Trophoblast cell (in vitro differentiated cells and primary cell): ENCODE measurements at regions not wholly inside any gene's neighbourhood (a gene's known extent, or its start where the extent isn't known, plus 50 kb on each side); places are given as distances from the start of the nearest gene placed in this dataset.

Source experiments
- DNase-seq, 2 donors: peaks; one replicate each; pipeline ENCODE4 v3.0.0-alpha.2; 2016
- H2AFZ ChIP-seq: 2 replicates; pipeline ENCODE4 v1.6.1; 2013; ENCODE audit warnings: low read length, moderate library complexity, mild to moderate bottlenecking; ENCODE audit not compliant: insufficient read depth, poor library complexity
- H2AK5ac ChIP-seq: 2 replicates; pipeline ENCODE4 v1.6.1; 2013; ENCODE audit warnings: mild to moderate bottlenecking, low read length
- H2BK120ac ChIP-seq: 2 replicates; pipeline ENCODE4 v1.6.1; 2013; ENCODE audit warnings: low read length, mild to moderate bottlenecking, moderate library complexity; ENCODE audit not compliant: insufficient read depth, poor library complexity
- H2BK12ac ChIP-seq: 2 replicates; pipeline ENCODE4 v1.6.1; 2013; ENCODE audit warnings: mild to moderate bottlenecking, low read length, moderate library complexity
- H2BK5ac ChIP-seq: 2 replicates; pipeline ENCODE4 v1.6.1; 2013; ENCODE audit warnings: low read length, low read depth, moderate library complexity, mild to moderate bottlenecking; ENCODE audit not compliant: poor library complexity
- H3K14ac ChIP-seq: 2 replicates; pipeline ENCODE4 v1.6.1; 2013; ENCODE audit warnings: mild to moderate bottlenecking, low read length
- H3K18ac ChIP-seq: 2 replicates; pipeline ENCODE4 v1.6.1; 2013; ENCODE audit warnings: mild to moderate bottlenecking, low read length
- H3K23ac ChIP-seq: 2 replicates; pipeline ENCODE4 v1.6.1; 2013; ENCODE audit warnings: low read length
- H3K27ac ChIP-seq: 2 replicates; pipeline ENCODE4 v1.5.1; 2013; ENCODE audit warnings: low read depth, mild to moderate bottlenecking, inconsistent platforms, low read length, moderate library complexity
- H3K27me3 ChIP-seq: 2 replicates; pipeline ENCODE4 v1.6.1; 2013; ENCODE audit warnings: inconsistent platforms, mild to moderate bottlenecking, low read length, moderate library complexity; ENCODE audit not compliant: insufficient read depth
- H3K36me3 ChIP-seq, 2 experiments: 1 replicate in 1 of 2; 2 replicates in 1 of 2; pipeline ENCODE4 v1.6.1; 2013; ENCODE audit warnings: low read length in 2 of 2, mild to moderate bottlenecking in 2 of 2, moderate library complexity in 1 of 2; ENCODE audit not compliant: insufficient read depth in 2 of 2, control insufficient read depth in 1 of 2
- H3K4ac ChIP-seq: 2 replicates; pipeline ENCODE4 v1.6.1; 2013; ENCODE audit warnings: low read depth, mild to moderate bottlenecking, low read length, moderate library complexity
- H3K4me1 ChIP-seq, 2 experiments: 1 replicate in 1 of 2; 2 replicates in 1 of 2; pipeline ENCODE4 v1.6.1; 2013; ENCODE audit warnings: low read length in 2 of 2, mild to moderate bottlenecking in 2 of 2, moderate library complexity in 1 of 2; ENCODE audit not compliant: insufficient read depth in 2 of 2, control insufficient read depth in 1 of 2
- H3K4me2 ChIP-seq: 2 replicates; pipeline ENCODE4 v1.6.1; 2013; ENCODE audit warnings: inconsistent platforms, mild to moderate bottlenecking, low read length, moderate library complexity
- H3K4me3 ChIP-seq: 2 replicates; pipeline ENCODE4 v1.5.1; 2013; ENCODE audit warnings: mild to moderate bottlenecking, low read depth, low read length, inconsistent platforms
- H3K79me1 ChIP-seq: one replicate; pipeline ENCODE4 v1.6.1; 2013; ENCODE audit warnings: low read length
- H3K79me2 ChIP-seq: 2 replicates; pipeline ENCODE4 v1.6.1; 2013; ENCODE audit warnings: low read length, mild to moderate bottlenecking; ENCODE audit not compliant: control insufficient read depth, insufficient read depth, poor library complexity
- H3K9ac ChIP-seq: 2 replicates; pipeline ENCODE4 v1.6.1; 2013; ENCODE audit warnings: mild to moderate bottlenecking, low read length
- H3K9me3 ChIP-seq: 2 replicates; pipeline ENCODE4 v1.6.1; 2013; ENCODE audit warnings: low read depth, mild to moderate bottlenecking, control low read depth, inconsistent platforms, low read length; ENCODE audit not compliant: insufficient read depth
- H4K12ac ChIP-seq: 2 replicates; pipeline ENCODE4 v1.6.1; 2013; ENCODE audit warnings: low read depth, mild to moderate bottlenecking, low read length, moderate library complexity
- H4K8ac ChIP-seq: 2 replicates; pipeline ENCODE4 v1.6.1; 2013; ENCODE audit warnings: low read depth, mild to moderate bottlenecking, low read length, moderate library complexity
- H4K91ac ChIP-seq: one replicate; pipeline ENCODE4 v1.6.1; 2013; ENCODE audit warnings: low read depth, mild to moderate bottlenecking, low read length, moderate library complexity
- WGBS: extraction: QIAGEN DNeasy Blood & Tissue Kit; methylation state at CpG from one replicate; pipeline ENCODE4 v1.1.7; 2013; ENCODE audit warnings: missing lambda C conversion rate; ENCODE audit not compliant: insufficient read length, insufficient coverage; ENCODE audit errors: extremely low coverage; 5-methylcytosine and 5-hydroxymethylcytosine counted together

DNA sequence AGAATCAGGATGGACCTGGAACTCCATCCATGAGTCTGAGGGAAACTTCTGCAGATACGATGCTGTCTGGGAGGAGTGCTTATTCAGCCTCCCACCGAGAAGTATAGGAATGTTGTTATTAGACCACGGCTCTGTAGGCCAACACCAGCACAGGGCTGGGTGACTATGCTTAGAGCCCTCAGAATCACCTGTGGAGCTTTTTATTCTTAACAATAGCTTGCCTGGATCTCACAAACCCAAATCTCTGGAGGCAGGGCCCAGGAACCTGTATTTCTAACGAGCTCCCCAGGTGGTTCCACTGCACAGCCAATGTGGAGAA, 55.6 kb upstream of the ARID5B start:
- Histone ChIP-seq H3K23ac (no peak overlapping the region), H2BK12ac (no peak overlapping the region), H2AFZ (no peak overlapping the region), H4K91ac (no peak overlapping the region), H3K27ac (no peak overlapping the region), H3K14ac (no peak overlapping the region), H3K4me3 (no peak overlapping the region), H3K18ac (no peak overlapping the region), H2BK120ac (no peak overlapping the region), H3K79me2 (no peaks in the 10 kb centered on the region), H3K79me1 (no peaks in the 10 kb centered on the region), H3K36me3 (no peaks in the 10 kb centered on the region), H3K9ac (no peak overlapping the region), H4K12ac (no peak overlapping the region), H2AK5ac (no peak overlapping the region), H3K4me2 (no peak overlapping the region), H3K4ac (no peak overlapping the region), H3K4me1 (no peaks in the 10 kb centered on the region), H4K8ac (no peak overlapping the region), H2BK5ac (no peak overlapping the region), H3K27me3 (no peaks in the 10 kb centered on the region), H3K9me3 (no peaks in the 10 kb centered on the region)
- no CpG with 5 or more reads among the region's 4 CpGs for WGBS
- DNase-seq: no peak

DNA sequence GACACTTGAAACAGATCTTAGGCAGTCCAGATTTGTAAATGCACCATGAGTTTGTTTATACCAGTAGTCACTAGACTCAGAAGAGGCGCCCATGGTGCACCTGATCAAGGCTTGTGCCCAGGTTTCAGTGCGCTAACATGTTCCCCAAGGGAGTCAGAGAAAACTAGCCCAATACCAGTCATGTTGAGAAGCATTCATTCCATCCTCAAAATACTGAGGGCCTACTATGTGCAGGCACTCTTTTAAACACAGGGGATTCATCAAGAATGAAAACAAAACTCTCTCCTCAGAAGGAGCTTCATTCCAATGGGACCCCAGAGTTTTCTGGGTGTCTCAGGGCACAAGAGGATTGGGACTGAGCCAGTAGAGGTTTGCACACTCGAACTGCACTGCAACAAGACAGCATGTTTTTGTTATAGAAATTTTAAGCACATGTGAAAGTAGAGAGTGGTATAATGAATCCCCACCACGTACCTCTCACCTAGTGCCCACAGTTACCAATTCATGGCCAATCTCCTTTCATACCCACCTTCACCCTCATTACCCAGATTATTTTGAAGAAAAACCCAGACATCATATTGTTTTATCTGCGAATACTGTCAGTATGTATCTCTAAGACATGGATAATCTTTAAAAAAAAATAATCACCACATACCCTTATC, 55.0 kb upstream of the ARID5B start:
- no peak overlapping the region for H3K4me3 ChIP-seq
- WGBS: no CpG with 5 or more reads among the region's 5 CpGs
- H3K36me3 ChIP-seq: no peaks in the 10 kb centered on the region
- H3K23ac ChIP-seq: no peak overlapping the region
- no peak overlapping the region for H3K27ac ChIP-seq
- H3K4ac ChIP-seq: no peak overlapping the region
- H3K18ac ChIP-seq: no peak overlapping the region
- H3K79me1 ChIP-seq: no peaks in the 10 kb centered on the region
- no peak overlapping the region for H2BK120ac ChIP-seq
- H2AK5ac ChIP-seq: no peak overlapping the region
- no peak overlapping the region for H2BK5ac ChIP-seq
- H4K8ac ChIP-seq: no peak overlapping the region
- no peak for DNase-seq
- H3K9me3 ChIP-seq: no peaks in the 10 kb centered on the region
- H3K4me2 ChIP-seq: no peak overlapping the region
- H3K79me2 ChIP-seq: no peaks in the 10 kb centered on the region
- no peak overlapping the region for H4K12ac ChIP-seq
- no peak overlapping the region for H2AFZ ChIP-seq
- H3K4me1 ChIP-seq: no peaks in the 10 kb centered on the region
- no peak overlapping the region for H3K9ac ChIP-seq
- no peak overlapping the region for H3K14ac ChIP-seq
- H2BK12ac ChIP-seq: no peak overlapping the region
- H4K91ac ChIP-seq: no peak overlapping the region
- no peaks in the 10 kb centered on the region for H3K27me3 ChIP-seq

DNA sequence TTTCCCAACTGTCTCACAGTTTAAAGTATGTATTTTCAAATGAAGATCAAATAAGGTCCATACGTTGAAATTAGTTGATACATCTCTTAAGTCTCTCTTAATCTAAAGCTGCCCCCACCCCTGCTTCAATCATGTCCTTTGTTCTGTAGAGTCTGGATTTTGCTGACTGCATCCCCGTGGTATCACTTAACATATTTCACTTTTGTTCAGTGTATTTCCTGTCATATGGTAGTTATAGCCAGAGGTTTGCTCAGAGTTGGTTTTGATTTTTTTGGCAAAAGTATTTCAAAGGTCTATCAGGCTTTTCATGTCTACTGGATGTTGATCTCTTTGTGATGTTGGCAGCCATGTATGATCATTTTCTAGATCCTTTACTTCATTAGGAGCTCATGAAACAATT, 54.4 kb upstream of the ARID5B start:
- Histone ChIP-seq H3K9ac (no peak overlapping the region), H3K79me2 (no peaks in the 10 kb centered on the region), H2BK5ac (no peak overlapping the region), H3K23ac (no peak overlapping the region), H4K12ac (no peak overlapping the region), H3K14ac (no peak overlapping the region), H3K4ac (no peak overlapping the region), H4K91ac (no peak overlapping the region), H3K4me3 (no peak overlapping the region), H3K27ac (no peak overlapping the region), H3K36me3 (no peaks in the 10 kb centered on the region), H3K79me1 (no peaks in the 10 kb centered on the region), H2BK12ac (no peak overlapping the region), H2AFZ (no peak overlapping the region), H3K4me2 (no peak overlapping the region), H2BK120ac (no peak overlapping the region), H3K18ac (no peak overlapping the region), H3K4me1 (no peaks in the 10 kb centered on the region), H3K9me3 (no peaks in the 10 kb centered on the region), H3K27me3 (no peaks in the 10 kb centered on the region), H4K8ac (no peak overlapping the region), H2AK5ac (no peak overlapping the region)
- no CpG with 5 or more reads among the region's 2 CpGs for WGBS
- DNase-seq: no peak

DNA sequence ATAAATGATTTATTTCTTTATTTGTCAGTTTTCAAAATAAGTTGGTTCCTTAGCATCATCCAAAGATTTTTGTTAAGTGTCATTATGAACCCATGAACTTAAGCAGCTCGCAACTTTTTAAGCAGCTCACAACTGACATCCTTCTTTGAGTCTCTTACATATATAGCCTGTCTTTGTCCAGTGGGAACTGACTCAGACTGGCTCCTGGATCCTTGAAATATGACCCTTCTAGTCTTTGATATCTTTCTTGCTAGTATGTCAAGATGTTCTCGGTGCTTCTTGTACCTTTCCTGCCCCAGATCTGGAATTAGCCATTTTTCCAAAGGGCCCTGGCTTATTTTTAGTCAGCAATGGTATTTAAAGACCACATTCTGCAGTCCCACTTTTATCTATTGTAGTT, 53.9 kb upstream of the ARID5B start:
- H3K79me2 ChIP-seq: no peaks in the 10 kb centered on the region
- no peak overlapping the region for H2BK12ac ChIP-seq
- WGBS: no CpG with 5 or more reads among the region's 2 CpGs
- H2BK5ac ChIP-seq: no peak overlapping the region
- H4K12ac ChIP-seq: no peak overlapping the region
- no peak overlapping the region for H4K91ac ChIP-seq
- no peak overlapping the region for H3K23ac ChIP-seq
- no peak overlapping the region for H3K4ac ChIP-seq
- H3K18ac ChIP-seq: no peak overlapping the region
- DNase-seq: no peak
- no peak overlapping the region for H3K27ac ChIP-seq
- no peak overlapping the region for H4K8ac ChIP-seq
- H3K27me3 ChIP-seq: no peaks in the 10 kb centered on the region
- no peaks in the 10 kb centered on the region for H3K36me3 ChIP-seq
- H3K4me2 ChIP-seq: no peak overlapping the region
- no peaks in the 10 kb centered on the region for H3K4me1 ChIP-seq
- no peak overlapping the region for H3K9ac ChIP-seq
- no peaks in the 10 kb centered on the region for H3K9me3 ChIP-seq
- no peak overlapping the region for H3K14ac ChIP-seq
- H3K79me1 ChIP-seq: no peaks in the 10 kb centered on the region
- no peak overlapping the region for H2AK5ac ChIP-seq
- no peak overlapping the region for H3K4me3 ChIP-seq
- H2AFZ ChIP-seq: no peak overlapping the region
- H2BK120ac ChIP-seq: no peak overlapping the region
